Left lung (tissue), 4 donors: ENCODE measurements at regions not wholly inside any gene's neighbourhood (a gene's known extent, or its start where the extent isn't known, plus 50 kb on each side); places are given as distances from the start of the nearest gene placed in this dataset.

Experiments used
- ATAC-seq: fragments of 200-7000 bp; cut with Tn5 transposase; one replicate; pipeline ENCODE4 v1.9.1; 2020; ENCODE audit warnings: moderate library complexity
- DNase-seq, 4 donors: peaks; one replicate each; pipeline ENCODE4 v3.0.0-alpha.2; 2013 to 2020
- H3K27ac ChIP-seq, 2 donors: fragments of 200-600 bp; sonication (generic) in 1 of 2; one replicate each; pipeline versions ENCODE4 v1.5.0 to v1.8.0; 2020 to 2021
- H3K27me3 ChIP-seq, 2 donors: fragments of 200-600 bp; sonication (generic) in 1 of 2; one replicate each; pipeline versions ENCODE4 v1.5.0 to v1.8.0; 2020 to 2021
- H3K36me3 ChIP-seq, 2 donors: fragments of 200-600 bp; sonication (generic) in 1 of 2; one replicate each; pipeline versions ENCODE4 v1.5.0 to v1.8.0; 2020 to 2021
- H3K4me1 ChIP-seq, 2 donors: fragments of 200-600 bp; one replicate each; pipeline ENCODE4 v1.8.0; 2021
- H3K4me3 ChIP-seq, 2 donors: fragments of 200-600 bp; sonication (generic) in 1 of 2; one replicate each; pipeline versions ENCODE4 v1.5.0 to v1.8.0; 2020 to 2021; ENCODE audit warnings: mild to moderate bottlenecking in 1 of 2
- H3K9me3 ChIP-seq, 2 donors: fragments of 200-600 bp; sonication (generic) in 1 of 2; one replicate each; pipeline versions ENCODE4 v1.5.0 to v1.8.0; 2020 to 2021
- CTCF ChIP-seq, 2 donors: fragments of 200-600 bp; sonication (generic) in 1 of 2; IDR thresholded peaks; one replicate each; pipeline versions ENCODE4 v1.5.0 to v1.8.0; 2021; ENCODE audit warnings: antibody characterized with exemption in 2 of 2
- intact Hi-C, 2 donors: fragments of 100-400 bp; cut with DNase I; formaldehyde crosslinking; loops; one replicate each; pipeline versions ENCODE4 v1.11.2 to v1.14.2; 2022
- donor health status: DM: no; HTN: yes; CAD: no.
- donor health status: DM: no; HTN: no; CAD: no.

- no peak for TF ChIP-seq CTCF (IDR thresholded peaks at IDR 0.05)
- H3K27me3 ChIP-seq: no peaks in the 10 kb centered on the region
- no peak for DNase-seq
- H3K4me3 ChIP-seq: no peak overlapping the region
- intact Hi-C loops: no loop called here
- peak; percentile 76 for ATAC-seq
- no peaks in the 10 kb centered on the region for H3K36me3 ChIP-seq
- H3K27ac ChIP-seq: no peak overlapping the region
- peaks cover 0 to 2% of the 10 kb centered on the region in 2 donors for H3K9me3 ChIP-seq
- H3K4me1 ChIP-seq: no peaks in the 10 kb centered on the region
Observed at GRCh38 chr12:87136330-87136976, 880.3 kb upstream of the MGAT4C start.

GRCh38 chr12:87127272-87127671 is 871.1 kb upstream of the MGAT4C start:
- no peak for ATAC-seq
- Histone ChIP-seq H3K9me3 (peaks cover 0 to 6% of the 10 kb centered on the region in 2 donors), H3K36me3 (no peaks in the 10 kb centered on the region), H3K4me3 (no peak overlapping the region), H3K27me3 (no peaks in the 10 kb centered on the region), H3K4me1 (no peaks in the 10 kb centered on the region), H3K27ac (no peak overlapping the region)
- DNase-seq: no peak
- intact Hi-C loops: no loop called here
- TF ChIP-seq CTCF (IDR thresholded peaks at IDR 0.05): no peak

GRCh38 chr12:87121896-87122295 is 865.7 kb upstream of the MGAT4C start:
- ATAC-seq (no peak), DNase-seq (no peak)
- Histone ChIP-seq H3K27ac (no peak overlapping the region), H3K4me3 (no peak overlapping the region), H3K36me3 (no peaks in the 10 kb centered on the region), H3K4me1 (no peaks in the 10 kb centered on the region), H3K9me3 (peaks cover 0 to 11% of the 10 kb centered on the region in 2 donors), H3K27me3 (no peaks in the 10 kb centered on the region)
- intact Hi-C loops: no loop called here
- TF ChIP-seq CTCF (IDR thresholded peaks at IDR 0.05): no peak

GRCh38 chr12:87120440-87120839 is 864.2 kb upstream of the MGAT4C start:
- no peak for TF ChIP-seq CTCF (IDR thresholded peaks at IDR 0.05)
- no peak overlapping the region for H3K27ac ChIP-seq
- peaks cover 0 to 11% of the 10 kb centered on the region in 2 donors for H3K9me3 ChIP-seq
- no peaks in the 10 kb centered on the region for H3K36me3 ChIP-seq
- DNase-seq (peak in 1 of 4 donors; percentile 2), ATAC-seq (no peak)
- no peaks in the 10 kb centered on the region for H3K27me3 ChIP-seq
- H3K4me1 ChIP-seq: no peaks in the 10 kb centered on the region
- intact Hi-C loops: no loop called here
- no peak overlapping the region for H3K4me3 ChIP-seq

- no peak for TF ChIP-seq CTCF (IDR thresholded peaks at IDR 0.05)
- Histone ChIP-seq H3K27ac (no peak overlapping the region), H3K36me3 (no peaks in the 10 kb centered on the region), H3K9me3 (peaks cover 0 to 10% of the 10 kb centered on the region in 2 donors), H3K4me3 (no peak overlapping the region), H3K27me3 (no peaks in the 10 kb centered on the region), H3K4me1 (no peaks in the 10 kb centered on the region)
- ATAC-seq (no peak), DNase-seq (no peak)
- intact Hi-C loops: no loop called here
Observed at GRCh38 chr12:87119713-87120112, 863.5 kb upstream of the MGAT4C start.
